Neuronal stem cell (in vitro differentiated cells): ENCODE measurements at regions not wholly inside any gene's neighbourhood (a gene's known extent, or its start where the extent isn't known, plus 50 kb on each side); places are given as distances from the start of the nearest gene placed in this dataset.

Experiments used
- DNase-seq: peaks from one replicate; pipeline ENCODE4 v3.0.0-alpha.2; 2013; ENCODE audit warnings: low spot score
- H2AFZ ChIP-seq: one replicate; pipeline ENCODE4 v1.6.1; 2013; ENCODE audit warnings: mild to moderate bottlenecking, low read length, inconsistent platforms
- H2AK5ac ChIP-seq: 2 replicates; pipeline ENCODE4 v1.6.1; 2013; ENCODE audit warnings: low read depth, mild to moderate bottlenecking, inconsistent platforms, low read length, moderate library complexity, mixed read lengths
- H2BK120ac ChIP-seq: 2 replicates; pipeline ENCODE4 v1.6.1; 2013; ENCODE audit warnings: low read depth, mild to moderate bottlenecking, inconsistent platforms, low read length, moderate library complexity, mixed read lengths
- H2BK12ac ChIP-seq: one replicate; pipeline ENCODE4 v1.6.1; 2013; ENCODE audit warnings: low read length, inconsistent platforms
- H2BK15ac ChIP-seq: 2 replicates; pipeline ENCODE4 v1.6.1; 2013; ENCODE audit warnings: mild to moderate bottlenecking, low read length, inconsistent platforms, mixed read lengths
- H2BK5ac ChIP-seq: one replicate; pipeline ENCODE4 v1.6.1; 2013; ENCODE audit warnings: inconsistent platforms, mild to moderate bottlenecking, low read length, moderate library complexity
- H3K14ac ChIP-seq: one replicate; pipeline ENCODE4 v1.6.1; 2013; ENCODE audit warnings: low read length, inconsistent platforms
- H3K18ac ChIP-seq: 2 replicates; pipeline ENCODE4 v1.6.1; 2013; ENCODE audit warnings: low read length, inconsistent platforms
- H3K23ac ChIP-seq: 2 replicates; pipeline ENCODE4 v1.6.1; 2013; ENCODE audit warnings: low read depth, mild to moderate bottlenecking, mixed read lengths, low read length, inconsistent platforms; ENCODE audit not compliant: poor library complexity
- H3K27ac ChIP-seq: replicated peaks from 3 replicates; pipeline ENCODE4 v1.5.1; 2013; ENCODE audit warnings: low read length, inconsistent platforms
- H3K27me3 ChIP-seq, 3 experiments: 2 replicates each; pipeline ENCODE4 v1.6.1; 2013; ENCODE audit warnings: low read length in 3 of 3, mild to moderate bottlenecking in 2 of 3, inconsistent platforms in 1 of 3, low read depth in 1 of 3, mixed read lengths in 1 of 3, moderate library complexity in 1 of 3; ENCODE audit not compliant: control insufficient read depth in 3 of 3, insufficient read depth in 3 of 3
- H3K36me3 ChIP-seq, 2 donors: replicated peaks in 1 of 2; 2 replicates each; pipeline ENCODE4 v1.6.1; 2013; ENCODE audit warnings: low read length in 2 of 2; ENCODE audit not compliant: control insufficient read depth in 2 of 2, insufficient read depth in 2 of 2
- H3K4ac ChIP-seq: 2 replicates; pipeline ENCODE4 v1.6.1; 2013; ENCODE audit warnings: inconsistent platforms, mild to moderate bottlenecking, low read length, moderate library complexity
- H3K4me1 ChIP-seq, 2 donors: 1 replicate in 1 of 2; 2 replicates in 1 of 2; pipeline ENCODE4 v1.6.1; 2013; ENCODE audit warnings: low read length in 2 of 2, low read depth in 1 of 2; ENCODE audit not compliant: control insufficient read depth in 2 of 2, insufficient read depth in 1 of 2
- H3K4me2 ChIP-seq: one replicate; pipeline ENCODE4 v1.6.1; 2013; ENCODE audit warnings: mild to moderate bottlenecking, low read length, inconsistent platforms; ENCODE audit not compliant: insufficient read depth, poor library complexity, severe bottlenecking
- H3K4me3 ChIP-seq, 2 donors: 2 replicates each; pipeline ENCODE4 v1.5.1; 2013; ENCODE audit warnings: low read length in 2 of 2, mild to moderate bottlenecking in 2 of 2, inconsistent platforms in 1 of 2, moderate library complexity in 1 of 2
- H3K79me1 ChIP-seq: one replicate; pipeline ENCODE4 v1.6.1; 2013; ENCODE audit warnings: low read depth, mild to moderate bottlenecking, inconsistent platforms, low read length, moderate library complexity
- H3K9ac ChIP-seq: one replicate; pipeline ENCODE4 v1.6.1; 2013; ENCODE audit warnings: mild to moderate bottlenecking, low read depth, low read length, inconsistent platforms; ENCODE audit not compliant: poor library complexity
- H3K9me3 ChIP-seq, 2 donors: replicated peaks in 1 of 2; 2 replicates each; pipeline versions ENCODE3 to v1.6.1; 2013; ENCODE audit warnings: low read length in 2 of 2, mild to moderate bottlenecking in 2 of 2, inconsistent platforms in 1 of 2, low read depth in 1 of 2, mixed read lengths in 1 of 2, moderate library complexity in 1 of 2; ENCODE audit not compliant: control insufficient read depth in 2 of 2, insufficient read depth in 1 of 2
- H4K8ac ChIP-seq: one replicate; pipeline ENCODE4 v1.6.1; 2013; ENCODE audit warnings: low read depth, mild to moderate bottlenecking, inconsistent platforms, low read length, moderate library complexity
- H4K91ac ChIP-seq: one replicate; pipeline ENCODE4 v1.6.1; 2013; ENCODE audit warnings: low read length, low read depth, mild to moderate bottlenecking, inconsistent platforms; ENCODE audit not compliant: poor library complexity
- WGBS, 2 donors: extraction: QIAGEN DNeasy Blood & Tissue Kit; methylation state at CpG; one replicate each; pipeline ENCODE4 v1.1.7; 2013; ENCODE audit warnings: missing lambda C conversion rate in 2 of 2, mixed read lengths in 1 of 2; ENCODE audit not compliant: insufficient read length in 2 of 2, insufficient replicate concordance in 1 of 2; ENCODE audit errors: extremely low coverage in 2 of 2; 5-methylcytosine and 5-hydroxymethylcytosine counted together

GRCh38 chr12:46660719-46661109 lies 165.1 kb downstream of the SLC38A4 start:
- no peak overlapping the region for H3K18ac ChIP-seq
- H2BK120ac ChIP-seq: no peak overlapping the region
- H2AFZ ChIP-seq: no peak overlapping the region
- H3K23ac ChIP-seq: no peak overlapping the region
- peaks cover 3 to 8% of the 10 kb centered on the region in 2 donors for H3K4me1 ChIP-seq
- H2BK15ac ChIP-seq: no peak overlapping the region
- no peak overlapping the region for H3K4me3 ChIP-seq
- no peak overlapping the region for H3K4me2 ChIP-seq
- no peak overlapping the region for H3K27ac ChIP-seq
- no peaks in the 10 kb centered on the region for H3K79me1 ChIP-seq
- no peak overlapping the region for H3K14ac ChIP-seq
- no peak overlapping the region for H4K91ac ChIP-seq
- no CpG with 5 or more reads among the region's 5 CpGs for WGBS, 2 donors
- no peaks in the 10 kb centered on the region for H3K36me3 ChIP-seq
- no peak for DNase-seq
- H2BK5ac ChIP-seq: no peak overlapping the region
- no peak overlapping the region for H3K9ac ChIP-seq
- no peak overlapping the region for H2AK5ac ChIP-seq
- H3K9me3 ChIP-seq: no peaks in the 10 kb centered on the region
- no peak overlapping the region for H3K4ac ChIP-seq
- no peak overlapping the region for H4K8ac ChIP-seq
- peaks cover 0 to 3% (median 0%) of the 10 kb centered on the region in 3 experiments for H3K27me3 ChIP-seq
- no peak overlapping the region for H2BK12ac ChIP-seq

DNA sequence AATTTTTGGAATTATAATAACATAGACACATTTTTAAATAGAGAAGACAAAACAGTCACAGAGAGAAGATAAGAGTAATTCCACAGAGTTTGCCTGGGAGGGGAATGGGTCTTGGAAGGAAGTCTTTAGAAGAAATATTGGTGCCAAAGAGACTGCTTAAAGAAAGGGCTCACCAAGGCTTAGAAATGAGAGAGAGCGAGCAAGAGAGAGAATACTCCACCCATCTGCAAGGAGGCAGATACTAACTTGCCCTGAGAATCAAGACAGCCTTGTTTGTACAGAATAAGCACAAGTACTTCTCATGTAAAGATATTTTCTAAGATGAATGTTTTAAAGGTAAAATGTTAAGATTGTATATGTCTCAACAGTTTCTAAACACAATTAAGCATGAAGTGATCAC lies 165.5 kb downstream of the SLC38A4 start:
- Histone ChIP-seq H3K14ac (no peak overlapping the region), H3K27ac (peak overlapping the region; percentile 3), H3K36me3 (no peaks in the 10 kb centered on the region), H4K8ac (no peak overlapping the region), H3K9ac (no peak overlapping the region), H2BK15ac (no peak overlapping the region), H3K4me1 (peaks cover 3 to 8% of the 10 kb centered on the region in 2 donors), H3K79me1 (no peaks in the 10 kb centered on the region), H3K23ac (no peak overlapping the region), H3K18ac (no peak overlapping the region), H2AK5ac (no peak overlapping the region), H2BK120ac (no peak overlapping the region), H2AFZ (no peak overlapping the region), H3K9me3 (no peaks in the 10 kb centered on the region), H3K4me2 (no peak overlapping the region), H3K4ac (no peak overlapping the region), H2BK12ac (no peak overlapping the region), H3K4me3 (no peak overlapping the region), H4K91ac (no peak overlapping the region), H3K27me3 (peaks cover 0 to 3% (median 0%) of the 10 kb centered on the region in 3 experiments), H2BK5ac (no peak overlapping the region)
- no peak for DNase-seq
- no CpG with 5 or more reads among the region's 1 CpG for WGBS, 2 donors

GRCh38 chr12:46659824-46660223 lies 166.0 kb downstream of the SLC38A4 start:
- no peak overlapping the region for H4K8ac ChIP-seq
- H4K91ac ChIP-seq: no peak overlapping the region
- H3K27me3 ChIP-seq: peaks cover 0 to 3% (median 0%) of the 10 kb centered on the region in 3 experiments
- no peak for DNase-seq
- H2BK15ac ChIP-seq: no peak overlapping the region
- H3K27ac ChIP-seq: no peak overlapping the region
- H3K4me1 ChIP-seq: peaks cover 3 to 8% of the 10 kb centered on the region in 2 donors
- no peak overlapping the region for H2BK5ac ChIP-seq
- H2AK5ac ChIP-seq: no peak overlapping the region
- H3K36me3 ChIP-seq: no peaks in the 10 kb centered on the region
- H3K9me3 ChIP-seq: no peaks in the 10 kb centered on the region
- no peak overlapping the region for H2BK12ac ChIP-seq
- H3K18ac ChIP-seq: no peak overlapping the region
- H3K4me3 ChIP-seq: no peak overlapping the region
- H3K23ac ChIP-seq: no peak overlapping the region
- H3K9ac ChIP-seq: no peak overlapping the region
- no peaks in the 10 kb centered on the region for H3K79me1 ChIP-seq
- H3K14ac ChIP-seq: no peak overlapping the region
- no peak overlapping the region for H3K4me2 ChIP-seq
- no peak overlapping the region for H2BK120ac ChIP-seq
- no peak overlapping the region for H3K4ac ChIP-seq
- H2AFZ ChIP-seq: no peak overlapping the region
- WGBS, 2 donors: no CpG with 5 or more reads among the region's 4 CpGs

- Histone ChIP-seq H4K91ac (no peak overlapping the region), H3K27ac (peak overlapping the region; percentile 56), H2BK120ac (no peak overlapping the region), H2AFZ (no peak overlapping the region), H3K36me3 (no peaks in the 10 kb centered on the region), H3K18ac (no peak overlapping the region), H4K8ac (no peak overlapping the region), H2BK5ac (no peak overlapping the region), H3K14ac (no peak overlapping the region), H2AK5ac (no peak overlapping the region), H3K9me3 (no peaks in the 10 kb centered on the region), H3K23ac (no peak overlapping the region), H3K79me1 (no peaks in the 10 kb centered on the region), H3K4ac (no peak overlapping the region), H3K27me3 (peaks cover 0 to 3% (median 0%) of the 10 kb centered on the region in 3 experiments), H3K9ac (no peak overlapping the region), H3K4me1 (peaks cover 3 to 8% of the 10 kb centered on the region in 2 donors), H3K4me2 (no peak overlapping the region), H3K4me3 (no peak overlapping the region), H2BK15ac (no peak overlapping the region), H2BK12ac (no peak overlapping the region)
- WGBS, 2 donors: no CpG with 5 or more reads among the region's 10 CpGs
- DNase-seq: peak; percentile 47
Measured at GRCh38 chr12:46659032-46659650, 166.7 kb downstream of the SLC38A4 start.
